Hepatocyte (in vitro differentiated cells): ENCODE measurements at regions not wholly inside any gene's neighbourhood (a gene's known extent, or its start where the extent isn't known, plus 50 kb on each side); places are given as distances from the start of the nearest gene placed in this dataset.
A peak's percentile ranks its signal among the peaks of the same experiment; 100 is the strongest.
"Not testable (repeated sequence)": the region's sequence is repeated elsewhere in the genome, so short reads cannot be mapped to it uniquely, and the experiment has no call there.

Experiments used
- DNase-seq: peaks from one replicate; pipeline ENCODE4 v3.0.0-alpha.2; 2016; ENCODE audit warnings: low spot score
- H2AFZ ChIP-seq: fragments of 200-600 bp; sonication (generic); 2 replicates; pipeline ENCODE4 v1.6.0; 2016; ENCODE audit warnings: antibody characterized with exemption, mild to moderate bottlenecking
- H3K27ac ChIP-seq: fragments of 200-600 bp; sonication (generic); 2 replicates; pipeline ENCODE4 v1.5.1; 2016; ENCODE audit warnings: mild to moderate bottlenecking
- H3K27me3 ChIP-seq: fragments of 200-600 bp; sonication (generic); 2 replicates; pipeline ENCODE4 v1.6.1; 2016
- H3K36me3 ChIP-seq: fragments of 200-600 bp; sonication (generic); replicated peaks from 2 replicates; pipeline ENCODE4 v1.5.1; 2016; ENCODE audit warnings: low read depth; ENCODE audit not compliant: insufficient read depth
- H3K4me1 ChIP-seq: fragments of 200-600 bp; sonication (generic); 2 replicates; pipeline ENCODE4 v1.5.1; 2016; ENCODE audit warnings: mild to moderate bottlenecking, moderate library complexity; ENCODE audit not compliant: insufficient read depth
- H3K4me2 ChIP-seq: fragments of 200-600 bp; sonication (generic); 2 replicates; pipeline ENCODE4 v1.6.0; 2016
- H3K4me3 ChIP-seq: fragments of 200-600 bp; sonication (generic); 2 replicates; pipeline ENCODE4 v1.5.1; 2016; ENCODE audit warnings: mild to moderate bottlenecking
- H3K79me2 ChIP-seq: fragments of 200-600 bp; sonication (generic); 2 replicates; pipeline ENCODE4 v1.6.0; 2017; ENCODE audit warnings: mild to moderate bottlenecking
- H3K9me2 ChIP-seq: fragments of 200-600 bp; sonication (generic); replicated peaks from 2 replicates; pipeline ENCODE4 v1.6.0; 2017; ENCODE audit warnings: mild to moderate bottlenecking; ENCODE audit not compliant: insufficient read depth
- H3K9me3 ChIP-seq: fragments of 200-600 bp; sonication (generic); 2 replicates; pipeline ENCODE4 v1.5.1; 2016; ENCODE audit warnings: low read depth, mild to moderate bottlenecking
- H4K20me1 ChIP-seq: fragments of 200-600 bp; sonication (generic); 2 replicates; pipeline ENCODE4 v1.6.0; 2016; ENCODE audit warnings: mild to moderate bottlenecking; ENCODE audit not compliant: insufficient read depth, poor library complexity, severe bottlenecking
- EZH2 ChIP-seq: fragments of 200-600 bp; sonication (generic); IDR thresholded peaks from 2 replicates; pipeline ENCODE4 v1.6.1; 2016; ENCODE audit warnings: antibody characterized with exemption, mild to moderate bottlenecking, borderline replicate concordance
- EZH2phosphoT487 ChIP-seq: fragments of 200-600 bp; sonication (generic); IDR thresholded peaks from one replicate; pipeline ENCODE4 v1.6.1; 2018; ENCODE audit warnings: antibody characterized with exemption, mild to moderate bottlenecking, low read depth, moderate library complexity; ENCODE audit not compliant: unreplicated experiment, severe bottlenecking
- WGBS: methylation state at CpG from one replicate; pipeline ENCODE4 v1.1.6; 2016; ENCODE audit warnings: low lambda C conversion rate; ENCODE audit errors: missing lambda C conversion rate; 5-methylcytosine and 5-hydroxymethylcytosine counted together
- TF ChIP-seq, protein P1 (sequence below): fragments of 200-600 bp; sonication (generic); IDR thresholded peaks from 2 replicates; pipeline ENCODE4 v1.5.1; 2016; ENCODE audit warnings: antibody characterized with exemption, mild to moderate bottlenecking; ENCODE audit not compliant: poor library complexity

DNA sequence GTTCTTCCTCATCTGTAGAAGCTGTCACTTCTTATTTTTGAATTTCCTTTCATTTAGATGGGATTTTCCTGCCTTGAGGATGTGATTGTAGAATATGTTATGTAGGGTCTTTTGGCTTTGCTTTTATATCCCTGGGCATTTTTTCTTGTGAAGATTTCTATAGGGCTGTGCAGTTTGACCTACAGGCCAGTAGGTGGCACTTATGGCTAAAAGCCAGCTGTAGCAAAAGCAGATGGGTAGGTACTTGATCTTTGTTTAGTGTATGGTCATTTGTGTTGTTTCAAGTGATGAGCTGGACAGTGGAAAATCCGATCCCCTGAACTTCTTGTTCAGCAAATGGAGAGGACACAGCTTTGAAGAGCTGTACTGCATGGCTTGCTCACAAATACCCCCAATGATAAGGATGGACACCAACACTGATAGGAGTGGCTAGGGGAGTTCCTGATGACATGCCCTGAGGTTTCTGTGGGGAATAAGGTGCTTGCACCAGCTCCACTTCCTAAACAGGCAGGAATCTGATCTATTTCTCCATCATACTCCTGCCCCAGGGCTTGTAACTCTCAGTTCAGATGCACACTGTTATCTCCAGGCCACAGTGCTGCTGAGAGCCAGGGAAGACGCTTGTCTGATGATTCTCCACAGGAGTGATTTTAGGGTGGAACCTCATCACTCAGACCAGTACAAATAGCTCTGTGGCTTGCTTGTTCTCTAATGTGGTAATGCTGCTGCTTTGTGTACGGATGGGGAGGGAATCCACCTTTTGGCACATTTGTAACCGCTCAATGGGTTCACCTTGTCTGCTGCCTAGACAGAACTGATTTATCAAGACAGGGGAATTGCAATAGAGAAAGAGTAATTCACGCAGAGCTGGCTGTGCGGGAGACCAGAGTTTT lies 417.1 kb upstream of the MAGEB16 start:
- DNase-seq: peak; percentile 39
- Histone ChIP-seq H3K9me2 (no peaks in the 10 kb centered on the region), H3K4me3 (no peak overlapping the region), H3K4me1 (no peaks in the 10 kb centered on the region), H3K27me3 (no peaks in the 10 kb centered on the region), H4K20me1 (no peaks in the 10 kb centered on the region), H3K79me2 (no peaks in the 10 kb centered on the region), H3K9me3 (no peaks in the 10 kb centered on the region), H3K36me3 (no peaks in the 10 kb centered on the region), H3K27ac (no peak overlapping the region), H2AFZ (no peak overlapping the region), H3K4me2 (no peak overlapping the region)
- TF ChIP-seq EZH2: no peak
- no peak for TF ChIP-seq EZH2phosphoT487
- TF ChIP-seq, protein P1, sequence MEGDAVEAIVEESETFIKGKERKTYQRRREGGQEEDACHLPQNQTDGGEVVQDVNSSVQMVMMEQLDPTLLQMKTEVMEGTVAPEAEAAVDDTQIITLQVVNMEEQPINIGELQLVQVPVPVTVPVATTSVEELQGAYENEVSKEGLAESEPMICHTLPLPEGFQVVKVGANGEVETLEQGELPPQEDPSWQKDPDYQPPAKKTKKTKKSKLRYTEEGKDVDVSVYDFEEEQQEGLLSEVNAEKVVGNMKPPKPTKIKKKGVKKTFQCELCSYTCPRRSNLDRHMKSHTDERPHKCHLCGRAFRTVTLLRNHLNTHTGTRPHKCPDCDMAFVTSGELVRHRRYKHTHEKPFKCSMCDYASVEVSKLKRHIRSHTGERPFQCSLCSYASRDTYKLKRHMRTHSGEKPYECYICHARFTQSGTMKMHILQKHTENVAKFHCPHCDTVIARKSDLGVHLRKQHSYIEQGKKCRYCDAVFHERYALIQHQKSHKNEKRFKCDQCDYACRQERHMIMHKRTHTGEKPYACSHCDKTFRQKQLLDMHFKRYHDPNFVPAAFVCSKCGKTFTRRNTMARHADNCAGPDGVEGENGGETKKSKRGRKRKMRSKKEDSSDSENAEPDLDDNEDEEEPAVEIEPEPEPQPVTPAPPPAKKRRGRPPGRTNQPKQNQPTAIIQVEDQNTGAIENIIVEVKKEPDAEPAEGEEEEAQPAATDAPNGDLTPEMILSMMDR: peak; percentile 55
- 67% methylated on average over 6 of the region's 6 CpGs for WGBS

DNA sequence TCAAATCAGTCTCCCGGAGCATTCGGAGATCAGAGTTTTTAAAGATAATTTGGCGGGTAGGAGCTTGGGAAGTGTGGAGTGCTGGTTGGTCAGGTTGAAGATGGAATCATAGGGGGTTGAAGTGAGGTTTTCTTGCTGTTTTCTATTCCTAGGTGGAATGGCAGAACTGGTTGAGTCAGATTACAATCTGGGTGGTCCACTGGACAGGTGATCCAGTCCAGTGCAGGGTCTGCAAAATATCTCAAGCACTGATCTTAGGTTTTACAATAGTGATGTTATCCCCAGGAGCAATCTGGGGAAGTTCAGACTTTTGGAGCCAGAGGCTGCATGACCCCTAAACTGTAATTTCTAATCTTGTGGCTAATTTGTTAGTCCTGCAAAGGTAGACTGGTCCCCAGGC lies 416.4 kb upstream of the MAGEB16 start:
- not testable (repeated sequence) for H3K4me3 ChIP-seq, H3K27me3 ChIP-seq, H3K9me3 ChIP-seq, H3K9me2 ChIP-seq, DNase-seq, H3K27ac ChIP-seq, H2AFZ ChIP-seq, H3K4me2 ChIP-seq, H3K79me2 ChIP-seq, H3K4me1 ChIP-seq, H4K20me1 ChIP-seq, H3K36me3 ChIP-seq
- 73% methylated on average over 3 of the region's 3 CpGs for WGBS

DNA sequence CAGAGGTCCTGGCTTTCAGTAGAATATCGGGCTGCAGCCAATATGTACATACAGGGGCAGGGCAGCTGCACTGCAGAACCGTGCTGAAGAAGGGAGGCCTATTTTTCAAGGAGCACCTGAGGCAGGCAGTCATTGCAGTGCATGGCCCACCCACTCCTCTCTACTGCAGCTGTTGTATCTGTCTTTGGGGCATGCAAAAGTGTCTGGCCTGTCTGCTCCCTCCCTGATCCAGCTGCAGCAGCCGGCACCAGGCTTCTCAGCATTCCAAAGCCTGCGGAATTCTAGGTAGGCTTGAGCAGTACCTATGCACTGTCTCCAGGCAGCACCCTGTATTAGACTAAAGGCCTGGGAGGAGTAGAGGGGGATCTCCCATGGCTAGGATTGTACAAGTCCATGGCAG lies 415.2 kb upstream of the MAGEB16 start:
- Histone ChIP-seq H3K79me2 (no peaks in the 10 kb centered on the region), H3K9me3 (no peaks in the 10 kb centered on the region), H3K36me3 (no peaks in the 10 kb centered on the region), H3K27ac (no peak overlapping the region), H3K27me3 (no peaks in the 10 kb centered on the region), H2AFZ (no peak overlapping the region), H3K4me2 (no peak overlapping the region), H4K20me1 (no peaks in the 10 kb centered on the region), H3K4me1 (no peaks in the 10 kb centered on the region), H3K9me2 (no peaks in the 10 kb centered on the region), H3K4me3 (no peak overlapping the region)
- no peak for DNase-seq
- 71% methylated on average over 4 of the region's 4 CpGs for WGBS
- TF ChIP-seq EZH2 (no peak), EZH2phosphoT487 (no peak)
- TF ChIP-seq, protein P1: no peak

DNA sequence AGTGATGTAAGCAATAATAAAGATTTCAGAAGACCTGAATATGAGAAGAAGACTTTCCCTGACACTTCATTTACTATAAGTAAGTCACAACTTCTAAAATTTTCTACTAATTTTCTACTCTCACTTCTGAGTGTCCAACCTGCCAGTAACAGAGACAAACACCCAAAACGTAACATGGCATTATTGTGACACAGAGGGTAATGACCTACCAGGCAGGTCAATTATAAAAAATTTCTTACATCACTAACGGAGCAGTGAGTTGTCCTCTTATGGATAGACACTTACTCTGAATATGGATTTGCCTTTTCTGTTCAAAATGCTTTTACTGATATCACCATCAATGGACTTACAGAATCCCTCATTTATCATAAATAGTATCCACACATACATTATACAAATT lies 405.9 kb upstream of the MAGEB16 start:
- no peak for TF ChIP-seq EZH2
- Histone ChIP-seq H3K27me3 (no peaks in the 10 kb centered on the region), H3K36me3 (no peaks in the 10 kb centered on the region), H3K9me3 (no peaks in the 10 kb centered on the region), H2AFZ (no peak overlapping the region), H3K4me3 (no peak overlapping the region), H3K27ac (no peak overlapping the region), H4K20me1 (no peaks in the 10 kb centered on the region), H3K79me2 (no peaks in the 10 kb centered on the region), H3K4me1 (no peaks in the 10 kb centered on the region), H3K4me2 (no peak overlapping the region), H3K9me2 (no peaks in the 10 kb centered on the region)
- WGBS: 68% methylated on average over 2 of the region's 2 CpGs
- DNase-seq: no peak
